HG02588 (cell line): ENCODE measurements at regions not wholly inside any gene's neighbourhood (a gene's known extent, or its start where the extent isn't known, plus 50 kb on each side); places are given as distances from the start of the nearest gene placed in this dataset.

ENCODE experiments used
- ATAC-seq: cut with Tn5 transposase; IDR thresholded peaks from one replicate; pipeline ENCODE4 v1.9.1; 2021; ENCODE audit warnings: mild to moderate bottlenecking, moderate library complexity; ENCODE audit not compliant: unreplicated experiment

DNA sequence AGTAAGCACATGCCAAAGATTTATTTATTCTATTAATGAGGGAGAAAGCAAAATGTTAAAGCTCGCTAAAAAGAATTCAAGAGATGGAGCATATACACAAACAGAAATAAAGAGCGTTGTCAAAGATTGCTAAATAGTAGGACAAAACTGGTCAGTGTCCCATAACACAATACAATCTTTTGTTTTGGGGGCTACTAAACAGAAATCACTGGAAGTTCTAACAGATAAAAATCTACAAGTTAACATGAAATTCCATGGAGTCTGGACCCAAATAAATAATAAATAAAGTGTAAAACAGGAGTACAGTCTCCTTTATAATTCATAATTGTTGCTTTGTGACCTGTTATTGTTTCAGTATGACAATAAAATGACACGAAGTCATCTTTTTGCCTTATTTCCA lies 115.2 kb upstream of the CNTNAP4 start:
- no peak for ATAC-seq

DNA sequence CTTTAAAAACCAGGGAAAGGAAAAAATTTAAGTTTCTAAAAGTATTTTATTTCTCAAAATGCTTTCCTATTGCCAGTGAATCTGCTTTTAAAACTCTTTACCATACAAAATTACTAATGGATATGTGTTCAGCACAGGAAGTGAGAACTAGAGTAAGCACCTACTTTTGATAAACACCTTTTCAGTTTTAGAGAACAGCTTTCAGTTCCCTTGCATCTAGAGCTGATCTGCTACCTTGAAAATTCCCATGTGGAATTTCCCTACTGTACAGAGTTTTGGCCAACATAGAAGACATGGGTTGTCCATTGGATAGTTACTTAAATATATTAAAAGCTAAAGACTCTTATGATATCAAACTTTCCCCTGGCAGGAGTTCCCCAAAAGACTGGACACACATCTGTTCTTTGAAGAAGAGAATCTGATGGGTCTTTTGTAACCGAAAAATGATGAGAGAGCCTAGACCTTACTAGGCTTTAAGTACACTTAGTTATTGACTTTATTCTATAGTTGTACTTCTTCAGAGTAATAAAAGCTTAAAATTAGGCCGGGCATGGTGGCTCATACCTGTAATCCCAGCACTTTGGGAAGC lies 112.1 kb upstream of the CNTNAP4 start:
- peak; percentile 59 for ATAC-seq

DNA sequence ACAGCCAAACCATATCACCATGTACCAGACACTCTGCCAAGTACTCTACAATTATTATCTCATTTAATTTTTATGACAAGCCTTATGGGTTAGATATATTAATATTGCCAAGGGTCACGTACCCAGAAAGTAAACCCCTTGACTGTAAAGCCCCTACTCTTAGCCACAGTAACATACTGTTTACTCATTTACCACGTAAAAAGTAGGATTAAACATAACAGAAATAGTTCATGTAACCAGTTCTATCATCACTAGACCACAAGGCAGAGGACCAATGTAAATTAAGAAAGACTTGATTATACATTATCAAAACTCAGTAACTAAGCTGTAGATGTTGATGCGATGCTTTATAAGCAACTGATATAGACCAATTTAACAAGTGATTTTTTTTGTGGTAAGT lies 101.5 kb upstream of the CNTNAP4 start:
- no peak for ATAC-seq

DNA sequence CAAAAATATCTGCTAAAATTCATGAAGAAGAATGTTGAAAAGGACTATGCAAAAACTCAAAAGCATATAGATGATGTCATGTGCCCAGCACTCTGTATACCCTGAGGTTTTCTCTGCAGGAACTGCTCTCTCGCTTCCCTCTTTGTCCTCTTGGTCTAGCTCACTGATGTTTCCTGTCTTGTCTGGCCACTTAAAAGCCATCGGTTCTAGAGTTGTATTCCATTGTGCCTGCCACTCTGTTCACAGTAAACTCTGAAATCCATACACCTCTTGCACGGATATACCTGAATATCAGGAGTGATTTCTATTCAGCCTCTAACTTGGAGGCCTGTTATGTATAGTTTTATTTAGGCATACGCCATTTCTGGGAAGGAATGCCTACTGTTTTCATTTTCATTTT lies 101.0 kb upstream of the CNTNAP4 start:
- peak; percentile 75 for ATAC-seq

DNA sequence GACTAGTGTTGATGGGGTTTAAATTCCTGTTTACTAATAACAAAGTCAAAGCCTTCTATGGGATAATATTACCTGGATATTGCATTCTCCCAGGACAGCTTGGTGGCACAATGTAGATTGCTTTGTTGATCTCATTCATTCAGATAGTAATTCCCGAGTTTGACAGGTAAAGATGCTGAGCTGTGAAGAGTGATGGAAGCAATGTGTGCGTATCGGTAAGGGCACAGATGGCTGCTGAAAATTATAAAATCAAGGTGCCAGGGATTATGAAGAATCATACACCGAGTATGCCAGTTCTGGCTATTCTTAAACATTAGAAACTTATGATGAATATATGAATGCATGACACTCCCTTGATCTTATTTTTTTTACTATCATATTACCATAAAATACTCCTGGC lies 100.6 kb upstream of the CNTNAP4 start:
- ATAC-seq, result no peak

DNA sequence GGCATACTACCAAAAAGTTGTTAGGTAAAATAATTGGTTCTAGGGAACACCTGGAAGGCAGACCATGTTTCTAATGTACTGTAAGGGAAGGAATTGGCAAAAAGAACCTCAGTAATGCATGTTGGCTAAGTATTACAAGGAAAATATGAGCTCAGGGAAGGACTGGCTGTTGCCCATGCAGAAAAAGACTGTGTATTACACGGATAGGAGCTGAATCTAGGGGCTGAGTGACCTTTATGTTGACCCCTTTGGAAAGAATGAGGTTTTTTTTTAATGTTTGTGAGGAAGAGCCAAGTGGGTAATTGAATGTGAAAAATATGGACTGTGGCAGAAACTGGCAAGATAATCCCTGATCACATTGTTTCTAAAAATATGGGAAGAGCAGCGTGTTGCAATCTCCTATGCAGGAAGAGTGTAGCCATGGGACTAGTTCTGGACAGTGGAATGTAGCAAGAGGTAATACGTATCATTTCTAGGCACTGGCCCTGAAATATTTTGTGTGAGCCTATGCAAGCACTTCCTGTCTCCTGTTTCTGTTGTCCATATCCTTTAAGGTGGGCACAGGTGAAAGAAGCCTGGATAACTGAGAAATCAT lies 95.1 kb upstream of the CNTNAP4 start:
- ATAC-seq, result no peak

DNA sequence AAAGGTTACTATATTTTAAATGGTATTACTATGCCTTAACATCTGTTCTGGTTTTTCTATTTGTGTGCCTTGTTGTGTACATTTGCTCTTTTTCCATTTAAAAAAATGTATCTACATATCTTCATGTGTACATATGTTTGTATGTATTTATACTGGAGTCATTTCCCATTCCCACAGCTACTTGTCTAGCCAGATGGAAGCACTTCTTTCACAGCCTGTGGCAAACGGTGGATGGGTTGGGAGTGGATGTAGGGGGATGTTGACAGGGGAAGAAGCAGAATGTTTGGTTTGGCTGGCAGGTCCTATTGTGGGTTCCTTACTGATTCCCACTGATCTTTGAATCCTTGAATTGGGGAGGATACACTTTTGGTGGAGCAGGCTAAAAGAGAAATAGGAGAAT lies 93.6 kb upstream of the CNTNAP4 start:
- ATAC-seq, result no peak

DNA sequence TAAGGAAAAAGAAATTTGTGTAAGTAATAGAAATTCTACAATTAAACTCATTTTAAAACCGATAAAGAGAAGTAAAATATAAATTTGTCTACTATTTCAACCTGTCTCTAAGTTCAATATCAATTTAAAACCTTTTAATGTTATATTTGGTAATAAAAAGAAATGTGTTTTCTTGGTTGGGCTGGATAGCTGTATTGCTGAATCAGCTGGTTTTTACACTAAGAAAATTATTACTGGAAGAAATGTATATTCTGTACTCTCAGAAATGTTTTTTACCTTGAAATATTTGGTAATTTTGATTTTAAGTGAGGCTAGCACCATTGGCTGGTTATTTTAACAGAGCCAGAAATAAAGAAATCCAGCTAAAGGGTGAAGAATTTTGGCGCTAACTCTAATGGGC lies 87.1 kb upstream of the CNTNAP4 start:
- ATAC-seq, result no peak

DNA sequence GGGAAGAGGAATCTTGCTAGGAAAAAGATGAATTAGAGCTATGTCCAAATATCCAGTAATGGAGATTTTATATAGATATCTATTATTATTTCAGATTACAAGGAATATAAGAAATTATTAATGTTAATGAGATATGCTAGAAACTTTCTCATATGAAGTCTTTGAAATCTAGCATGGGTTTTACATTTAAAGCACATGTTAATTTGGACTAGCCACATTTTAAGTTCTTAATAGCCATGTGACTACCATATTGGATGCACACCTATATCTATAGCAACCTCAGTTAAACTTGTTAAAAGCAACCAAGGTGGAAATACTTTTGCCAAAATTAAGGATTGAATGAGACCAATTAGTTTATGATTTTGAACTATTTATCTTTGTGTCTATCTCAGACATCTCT lies 86.7 kb upstream of the CNTNAP4 start:
- ATAC-seq, result no peak

DNA sequence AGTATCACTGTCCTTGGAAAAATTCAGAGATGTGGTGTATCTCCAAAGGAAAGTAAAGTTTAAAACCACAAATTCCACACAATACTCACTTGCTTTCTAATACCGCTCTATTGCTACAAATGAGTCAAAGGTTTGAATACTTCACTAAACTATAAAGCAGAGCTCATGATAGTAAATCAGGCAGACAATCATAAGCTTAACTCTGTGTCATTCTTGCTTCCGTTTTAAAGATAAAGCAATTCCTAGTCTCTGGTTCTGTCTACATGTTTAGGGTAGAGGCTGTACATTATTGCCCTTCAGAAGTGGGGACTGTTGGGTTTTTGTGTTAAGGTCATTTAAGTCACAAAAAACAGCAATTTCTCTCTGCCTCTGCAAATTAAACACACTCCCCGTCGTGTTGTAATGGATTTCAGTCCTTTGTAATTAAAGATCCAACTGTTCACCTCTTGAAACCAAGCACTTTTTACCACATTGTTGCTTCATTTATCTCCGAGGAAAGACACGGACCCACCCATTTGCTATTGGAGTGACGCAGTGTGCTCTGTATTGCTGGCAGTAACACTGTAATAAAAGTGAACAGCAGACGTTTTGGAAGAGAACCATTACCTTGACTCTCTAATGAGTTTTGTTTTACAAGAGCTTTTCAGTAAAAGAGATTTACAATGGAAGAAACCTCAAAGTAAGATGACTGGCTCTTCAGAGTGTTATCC lies 83.1 kb upstream of the CNTNAP4 start:
- ATAC-seq, result no peak

DNA sequence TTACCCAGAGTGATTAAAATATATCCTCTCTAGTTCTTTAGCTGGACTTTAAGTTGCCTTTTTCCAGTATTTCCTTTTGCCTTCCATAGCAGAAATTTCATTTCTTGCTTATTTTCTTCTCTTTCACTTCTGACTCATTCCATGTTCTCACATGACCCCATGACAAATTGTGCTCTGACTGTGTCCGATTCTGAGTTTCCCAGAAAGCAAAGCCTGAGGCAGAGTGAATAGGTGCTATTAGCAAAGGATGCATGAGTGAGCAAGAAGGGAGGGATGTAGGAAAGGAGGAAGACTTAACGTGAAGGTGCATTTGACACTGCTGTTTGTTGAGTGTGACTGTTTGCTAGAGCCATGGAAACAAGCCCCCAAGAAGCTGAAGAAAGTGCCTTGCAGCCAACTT lies 82.6 kb upstream of the CNTNAP4 start:
- ATAC-seq, result no peak

DNA sequence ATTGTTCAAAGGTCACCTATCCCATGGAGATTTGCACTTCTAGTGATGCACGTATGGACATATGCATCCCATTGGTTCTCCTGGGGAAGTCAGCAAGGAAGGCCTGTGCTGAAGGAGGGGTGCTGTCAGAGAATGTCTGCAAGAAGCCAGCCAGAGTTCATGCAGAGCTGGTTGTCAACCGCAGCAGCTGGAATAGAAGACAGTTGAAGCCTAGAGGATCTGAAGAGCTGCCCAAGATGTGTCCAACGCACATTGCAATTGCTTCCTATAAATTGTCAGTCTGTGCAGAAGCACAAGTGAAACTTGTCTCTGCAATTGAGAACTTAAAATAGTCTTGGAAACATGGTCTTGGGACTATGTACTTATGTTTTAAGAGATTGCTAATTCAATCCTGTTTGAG lies 82.1 kb upstream of the CNTNAP4 start:
- no peak for ATAC-seq

DNA sequence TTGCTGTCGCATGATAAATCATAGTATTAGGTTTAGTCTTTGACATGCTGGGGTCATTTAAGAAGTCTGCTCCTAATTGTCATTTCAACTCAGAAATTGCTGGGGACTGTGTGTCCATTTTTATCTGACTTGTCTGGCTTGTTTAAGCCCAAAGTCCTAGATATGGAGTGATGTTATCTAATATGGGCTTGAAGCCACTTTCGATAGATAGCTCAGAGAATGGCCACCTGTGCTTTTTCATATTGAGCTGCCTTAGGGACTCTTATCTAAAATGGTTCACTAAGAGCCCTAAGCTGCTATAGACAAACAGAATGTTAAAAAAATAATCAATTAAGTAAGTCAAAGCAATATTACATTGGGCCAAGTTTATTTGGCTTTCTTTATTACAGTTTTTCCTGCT lies 81.6 kb upstream of the CNTNAP4 start:
- ATAC-seq, result no peak

DNA sequence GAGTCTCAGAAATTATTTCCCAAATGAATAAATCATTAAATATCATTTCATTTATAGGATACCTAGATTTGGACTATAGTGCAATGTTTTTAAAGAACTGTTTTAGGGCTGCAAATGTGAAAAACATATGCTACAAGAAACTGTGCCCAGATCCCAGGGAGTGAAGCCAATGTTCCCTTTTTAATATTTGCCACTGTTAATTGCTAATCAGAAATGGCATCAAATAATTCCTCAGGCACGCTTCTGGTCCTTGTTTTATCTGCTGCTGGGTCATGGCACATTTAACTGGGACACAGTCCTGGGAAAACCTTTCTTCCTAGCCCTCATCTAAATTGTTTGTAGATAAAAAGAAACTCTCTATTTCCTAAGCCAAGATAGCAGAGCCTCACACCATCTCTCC lies 79.3 kb upstream of the CNTNAP4 start:
- no peak for ATAC-seq

DNA sequence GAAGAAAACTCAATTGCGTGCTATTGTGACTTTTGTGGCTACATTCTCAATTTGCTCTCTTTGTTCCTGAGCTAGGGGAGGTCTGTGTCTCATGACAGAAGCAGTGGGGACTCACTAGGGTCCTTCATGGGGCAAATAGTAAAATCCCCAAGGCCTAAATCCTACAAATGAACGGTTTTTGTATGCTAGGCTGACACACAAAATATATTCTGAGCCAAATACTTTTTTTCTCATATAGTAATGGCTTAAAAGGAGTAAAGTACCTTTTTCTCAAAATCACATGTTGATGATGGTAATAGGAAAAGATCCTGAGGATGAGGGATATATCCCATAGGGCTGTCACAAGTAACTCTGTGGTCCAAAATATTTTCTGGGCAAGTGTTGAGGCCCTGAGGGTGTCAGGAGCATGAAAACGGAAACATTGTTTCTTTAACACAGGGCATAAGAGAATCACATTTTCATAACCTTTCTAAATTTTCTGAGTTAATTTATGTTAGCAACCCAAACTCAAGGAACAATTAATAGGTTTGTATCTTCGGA lies 77.5 kb upstream of the CNTNAP4 start:
- ATAC-seq, result no peak

DNA sequence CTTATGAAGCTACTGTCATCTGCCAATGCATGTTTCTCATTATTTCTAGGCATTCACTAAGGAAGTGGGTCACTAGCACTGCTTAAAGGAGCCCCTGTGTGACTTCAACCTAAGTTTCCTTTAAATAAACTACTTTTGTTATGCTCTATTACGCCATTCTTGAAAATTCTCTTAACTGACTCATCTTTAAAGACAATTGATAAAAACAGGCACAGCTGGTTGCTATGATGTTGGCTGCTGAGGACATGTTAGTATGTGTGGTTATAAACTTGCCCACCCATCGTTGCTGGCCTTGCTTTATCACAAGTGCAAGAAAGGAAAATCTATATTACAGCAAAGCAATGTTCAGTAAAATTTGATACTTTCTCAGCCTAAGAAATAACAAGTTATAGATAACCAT lies 75.8 kb upstream of the CNTNAP4 start:
- no peak for ATAC-seq

DNA sequence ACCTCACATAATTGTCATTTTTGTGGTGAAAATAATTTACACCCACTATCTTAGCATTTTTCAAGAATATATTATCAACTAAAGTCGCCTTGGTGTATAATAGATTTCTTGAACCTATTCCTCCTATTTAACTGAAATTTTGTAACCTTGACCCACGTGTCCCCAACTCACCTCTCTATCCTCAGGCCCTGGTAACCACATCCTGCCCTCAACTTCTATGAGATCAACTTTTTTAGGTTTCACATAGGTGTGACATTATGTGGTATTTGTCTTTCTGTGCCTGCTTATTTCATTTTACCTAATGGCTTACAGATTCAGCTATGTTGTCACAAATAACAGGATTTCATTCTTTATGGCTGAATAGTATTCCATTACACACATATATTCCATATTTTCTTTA lies 73.0 kb upstream of the CNTNAP4 start:
- no peak for ATAC-seq

DNA sequence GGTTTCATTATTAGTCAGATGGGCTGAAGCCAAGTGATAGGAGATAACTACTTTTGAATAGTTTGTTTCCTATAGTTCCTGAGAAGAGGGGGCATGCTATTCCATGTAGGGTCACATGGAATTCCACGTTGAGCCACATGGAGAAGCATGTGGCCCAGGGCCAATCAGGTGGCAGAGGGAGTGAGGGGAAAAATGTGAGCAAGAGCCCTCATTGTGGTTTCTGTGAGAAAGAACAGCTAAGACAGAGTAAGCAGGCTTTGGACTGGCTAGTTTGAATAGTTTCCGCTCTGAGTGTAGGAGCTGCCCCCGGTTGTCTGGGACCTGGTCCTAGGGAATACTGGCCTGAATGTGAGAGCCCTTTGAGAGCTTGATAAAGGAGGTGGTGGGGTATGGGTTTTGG lies 69.9 kb upstream of the CNTNAP4 start:
- no peak for ATAC-seq

DNA sequence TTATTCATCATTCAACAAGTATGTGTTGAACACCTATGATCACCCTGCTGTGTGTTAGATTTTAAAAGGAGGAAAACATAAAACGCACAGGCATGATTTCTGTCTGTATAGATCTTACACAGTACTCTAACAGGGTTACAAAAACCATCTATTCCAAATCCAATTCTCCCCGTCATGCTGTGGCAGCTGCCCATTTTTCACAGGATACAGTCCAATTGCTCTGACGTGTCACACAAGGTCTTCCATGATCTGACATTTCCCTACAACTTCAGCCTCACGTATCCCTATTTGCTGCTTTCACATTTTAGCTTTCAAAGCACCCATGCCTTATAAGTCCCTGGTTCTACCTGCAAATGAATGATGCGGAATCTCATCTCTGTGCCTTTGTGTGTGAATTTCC lies 67.0 kb upstream of the CNTNAP4 start:
- ATAC-seq, result no peak

DNA sequence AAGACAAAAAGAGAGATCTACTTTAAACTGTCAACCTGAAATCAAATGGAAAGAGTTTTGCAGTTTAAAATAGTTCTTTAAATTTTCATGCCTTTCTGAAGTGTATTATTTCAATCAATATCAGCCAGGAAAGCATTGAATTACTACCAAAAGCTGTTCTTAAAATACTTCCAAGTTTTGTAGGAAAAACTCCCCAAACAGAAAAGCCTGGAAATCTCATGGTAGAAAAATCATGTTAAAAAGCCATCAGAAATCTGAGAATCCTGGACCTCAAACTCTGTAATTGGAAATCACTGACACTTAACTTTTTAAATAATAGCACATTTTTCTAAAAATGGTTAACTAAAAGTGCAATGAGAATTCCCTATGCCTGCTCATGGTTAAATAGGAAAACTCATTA lies 63.3 kb upstream of the CNTNAP4 start:
- ATAC-seq, result no peak

DNA sequence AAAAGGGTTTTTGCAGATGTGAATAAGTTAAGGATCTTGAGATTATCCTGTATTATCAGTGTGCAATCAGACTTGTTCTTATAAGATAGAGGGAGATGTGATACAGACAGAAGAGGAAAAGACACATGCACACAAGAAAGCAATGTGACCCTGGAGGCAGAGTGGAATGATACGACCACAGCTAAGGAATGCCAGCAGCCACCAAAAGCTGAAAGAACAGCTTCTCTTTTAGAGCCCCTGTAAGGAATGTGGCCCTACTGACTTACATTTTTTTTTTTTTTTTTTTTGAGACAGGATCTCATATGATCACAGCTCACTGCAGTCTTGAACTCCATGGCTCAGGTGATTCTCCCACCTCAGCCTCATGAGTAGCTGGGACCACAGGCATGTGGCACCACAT lies 62.3 kb upstream of the CNTNAP4 start:
- ATAC-seq, result no peak

DNA sequence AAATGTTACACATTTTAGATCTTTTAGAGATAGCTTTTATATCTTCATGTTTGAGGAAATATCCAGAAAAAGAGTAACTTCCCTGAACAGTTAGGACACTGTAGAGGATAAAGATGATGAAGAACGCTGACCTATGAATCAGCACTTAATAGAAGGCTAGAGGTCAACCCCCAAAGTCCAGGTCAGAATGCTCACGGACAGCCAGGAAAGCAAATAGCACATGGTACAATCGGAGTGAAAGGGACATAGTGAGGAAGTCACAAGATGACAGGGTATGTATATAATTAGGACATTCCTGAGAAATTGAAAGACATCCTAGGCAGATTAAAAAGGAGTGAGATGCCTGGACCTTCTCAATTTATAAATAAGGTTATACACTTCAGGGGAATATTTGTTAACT lies 55.1 kb upstream of the CNTNAP4 start:
- no peak for ATAC-seq
